ENCODE measurements at regions not wholly inside any gene's neighbourhood (a gene's known extent, or its start where the extent isn't known, plus 50 kb on each side); places are given as distances from the start of the nearest gene placed in this dataset.

- TF ChIP-seq ZNF274 (IDR thresholded peaks at IDR 0.05; ENCODE audit: low read depth, low read length) (no peak), YY1 (IDR thresholded peaks at IDR 0.05; ENCODE audit: insufficient read depth, insufficient read length) (no peak), SUZ12 (IDR thresholded peaks at IDR 0.05; ENCODE audit: extremely low read depth, insufficient read depth, insufficient read length) (no peak)
Observed at GRCh38 chr7:27462575-27463270, 200.0 kb downstream of the HIBADH start.
